Natural killer cell (primary cell): ENCODE measurements at regions not wholly inside any gene's neighbourhood (a gene's known extent, or its start where the extent isn't known, plus 50 kb on each side); places are given as distances from the start of the nearest gene placed in this dataset.
"Not testable (repeated sequence)": the region's sequence is repeated elsewhere in the genome, so short reads cannot be mapped to it uniquely, and the experiment has no call there.

Experiments used
- ATAC-seq, 3 donors: fragments of 150-1000 bp in 2 of 3; fragments of 200-7000 bp in 1 of 3; cut with Tn5 transposase; 1 replicate in 1 of 3; 2 replicates in 2 of 3; pipeline ENCODE4 v1.10.0; 2021; ENCODE audit warnings: mild to moderate bottlenecking in 2 of 3, moderate library complexity in 2 of 3
- DNase-seq, 2 donors: peaks; one replicate each; pipeline versions ENCODE4 v3.0.0 to v3.0.0-alpha.2; 2013 to 2021; ENCODE audit warnings: mixed read lengths in 1 of 2
- H3K27ac ChIP-seq: one replicate; pipeline ENCODE4 v1.5.1; 2013; ENCODE audit warnings: mild to moderate bottlenecking, low read length
- H3K27me3 ChIP-seq: one replicate; pipeline ENCODE4 v1.6.1; 2013; ENCODE audit warnings: low read length; ENCODE audit not compliant: control insufficient read depth, insufficient read depth
- H3K36me3 ChIP-seq: one replicate; pipeline ENCODE4 v1.6.1; 2013; ENCODE audit warnings: low read length; ENCODE audit not compliant: control insufficient read depth, insufficient read depth
- H3K4me1 ChIP-seq: one replicate; pipeline ENCODE4 v1.6.1; 2013; ENCODE audit warnings: low read length; ENCODE audit not compliant: control insufficient read depth, insufficient read depth
- H3K4me3 ChIP-seq: one replicate; pipeline ENCODE4 v1.5.1; 2013; ENCODE audit warnings: low read length
- H3K9me3 ChIP-seq: one replicate; pipeline ENCODE4 v1.6.1; 2013; ENCODE audit warnings: low read length; ENCODE audit not compliant: control insufficient read depth, insufficient read depth
- H3K27ac Mint-ChIP-seq, 2 donors: one replicate each; pipeline ENCODE4 v1.8.0; 2022; ENCODE audit warnings: mild to moderate bottlenecking in 2 of 2, mixed read lengths in 2 of 2, moderate library complexity in 1 of 2
- H3K27me3 Mint-ChIP-seq, 2 donors: one replicate each; pipeline ENCODE4 v1.8.0; 2022; ENCODE audit warnings: low read depth in 2 of 2, mixed read lengths in 2 of 2
- H3K36me3 Mint-ChIP-seq: one replicate; pipeline ENCODE4 v1.8.0; 2022; ENCODE audit warnings: mixed read lengths
- H3K4me1 Mint-ChIP-seq, 2 donors: one replicate each; pipeline ENCODE4 v1.8.0; 2022; ENCODE audit warnings: mixed read lengths in 2 of 2
- H3K4me3 Mint-ChIP-seq: one replicate; pipeline ENCODE4 v1.8.0; 2022; ENCODE audit warnings: mild to moderate bottlenecking, moderate library complexity, mixed read lengths
- H3K9me3 Mint-ChIP-seq, 2 donors: one replicate each; pipeline ENCODE4 v1.8.0; 2022; ENCODE audit warnings: mixed read lengths in 2 of 2
- WGBS: methylation state at CpG from one replicate; pipeline ENCODE4 v1.1.7; 2013; ENCODE audit warnings: missing lambda C conversion rate; ENCODE audit not compliant: insufficient coverage; 5-methylcytosine and 5-hydroxymethylcytosine counted together
- intact Hi-C: fragments of 100-400 bp; cut with micrococcal nuclease; formaldehyde crosslinking; loops from one replicate; pipeline ENCODE4 v1.14.2; 2022
- TF ChIP-seq, protein P1 (sequence below): fragments of 200-600 bp; IDR thresholded peaks from one replicate; pipeline ENCODE4 v1.8.0; 2022; ENCODE audit warnings: antibody characterized with exemption

DNA sequence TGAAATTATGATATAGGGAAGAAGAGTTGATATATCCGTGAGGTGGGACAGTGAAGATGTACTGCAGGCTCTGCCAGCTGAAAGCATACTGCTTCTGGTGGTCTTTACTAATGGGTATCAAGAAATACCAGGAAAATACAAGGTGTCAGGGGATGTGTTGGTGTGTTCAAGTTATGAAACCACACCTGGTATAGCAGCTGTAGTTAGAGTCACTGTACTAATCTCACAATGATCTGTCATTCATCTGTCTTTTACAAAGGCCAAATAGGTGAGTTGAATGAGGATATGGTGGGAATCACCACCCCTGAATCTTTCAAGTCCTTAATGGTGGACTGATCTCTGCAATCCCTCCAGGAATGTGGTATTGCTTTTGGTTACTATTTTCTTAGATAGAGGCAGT lies 152.7 kb downstream of the NFKBIZ start:
- Histone ChIP-seq H3K27me3 (no peaks in the 10 kb centered on the region), H3K27ac (no peak overlapping the region), H3K9me3 (no peaks in the 10 kb centered on the region), H3K4me3 (no peak overlapping the region), H3K4me1 (no peaks in the 10 kb centered on the region), H3K36me3 (no peaks in the 10 kb centered on the region)
- Mint-ChIP-seq H3K27me3 (peaks cover 0 to under 1% of the 10 kb centered on the region in 2 donors), H3K27ac (no peak overlapping the region), H3K9me3 (no peaks in the 10 kb centered on the region), H3K36me3 (no peaks in the 10 kb centered on the region), H3K4me1 (no peaks in the 10 kb centered on the region), H3K4me3 (no peak overlapping the region)
- WGBS = 96% methylated on average over 1 of the region's 1 CpG
- DNase-seq (no peak), ATAC-seq (no peak)
- intact Hi-C loops = no loop called here
- TF ChIP-seq, protein P1, sequence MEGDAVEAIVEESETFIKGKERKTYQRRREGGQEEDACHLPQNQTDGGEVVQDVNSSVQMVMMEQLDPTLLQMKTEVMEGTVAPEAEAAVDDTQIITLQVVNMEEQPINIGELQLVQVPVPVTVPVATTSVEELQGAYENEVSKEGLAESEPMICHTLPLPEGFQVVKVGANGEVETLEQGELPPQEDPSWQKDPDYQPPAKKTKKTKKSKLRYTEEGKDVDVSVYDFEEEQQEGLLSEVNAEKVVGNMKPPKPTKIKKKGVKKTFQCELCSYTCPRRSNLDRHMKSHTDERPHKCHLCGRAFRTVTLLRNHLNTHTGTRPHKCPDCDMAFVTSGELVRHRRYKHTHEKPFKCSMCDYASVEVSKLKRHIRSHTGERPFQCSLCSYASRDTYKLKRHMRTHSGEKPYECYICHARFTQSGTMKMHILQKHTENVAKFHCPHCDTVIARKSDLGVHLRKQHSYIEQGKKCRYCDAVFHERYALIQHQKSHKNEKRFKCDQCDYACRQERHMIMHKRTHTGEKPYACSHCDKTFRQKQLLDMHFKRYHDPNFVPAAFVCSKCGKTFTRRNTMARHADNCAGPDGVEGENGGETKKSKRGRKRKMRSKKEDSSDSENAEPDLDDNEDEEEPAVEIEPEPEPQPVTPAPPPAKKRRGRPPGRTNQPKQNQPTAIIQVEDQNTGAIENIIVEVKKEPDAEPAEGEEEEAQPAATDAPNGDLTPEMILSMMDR = no peak

DNA sequence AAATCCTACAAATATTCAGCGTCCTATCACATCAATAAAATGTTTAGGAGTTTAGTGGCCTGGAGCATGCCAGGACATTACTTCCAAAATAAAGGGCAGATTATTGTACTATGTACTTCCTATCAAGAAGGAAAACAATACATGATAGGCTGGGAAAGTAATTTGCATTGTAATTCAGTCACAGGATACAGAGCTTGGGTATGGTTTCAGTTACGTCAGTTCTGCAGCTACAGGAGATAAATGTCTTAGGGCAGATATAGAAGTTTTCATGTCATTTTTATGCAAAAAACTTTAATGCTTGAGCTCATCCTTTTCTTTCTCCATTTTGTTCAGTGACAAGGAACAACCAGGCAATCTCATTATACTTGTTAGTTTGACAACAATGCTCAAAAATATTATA lies 155.2 kb downstream of the NFKBIZ start:
- H3K4me3 Mint-ChIP-seq = no peak overlapping the region
- no peak overlapping the region for H3K27ac Mint-ChIP-seq
- Histone ChIP-seq H3K9me3 (no peaks in the 10 kb centered on the region), H3K27me3 (no peaks in the 10 kb centered on the region), H3K27ac (no peak overlapping the region), H3K36me3 (no peaks in the 10 kb centered on the region), H3K4me3 (no peak overlapping the region), H3K4me1 (no peaks in the 10 kb centered on the region)
- no peak for DNase-seq
- no peaks in the 10 kb centered on the region for H3K9me3 Mint-ChIP-seq
- H3K4me1 Mint-ChIP-seq = no peaks in the 10 kb centered on the region
- TF ChIP-seq, protein P1 = no peak
- no peaks in the 10 kb centered on the region for H3K36me3 Mint-ChIP-seq
- WGBS = 100% methylated on average over 1 of the region's 2 CpGs
- peaks cover 0 to 3% of the 10 kb centered on the region in 2 donors for H3K27me3 Mint-ChIP-seq
- intact Hi-C loops = no loop called here
- no peak for ATAC-seq

DNA sequence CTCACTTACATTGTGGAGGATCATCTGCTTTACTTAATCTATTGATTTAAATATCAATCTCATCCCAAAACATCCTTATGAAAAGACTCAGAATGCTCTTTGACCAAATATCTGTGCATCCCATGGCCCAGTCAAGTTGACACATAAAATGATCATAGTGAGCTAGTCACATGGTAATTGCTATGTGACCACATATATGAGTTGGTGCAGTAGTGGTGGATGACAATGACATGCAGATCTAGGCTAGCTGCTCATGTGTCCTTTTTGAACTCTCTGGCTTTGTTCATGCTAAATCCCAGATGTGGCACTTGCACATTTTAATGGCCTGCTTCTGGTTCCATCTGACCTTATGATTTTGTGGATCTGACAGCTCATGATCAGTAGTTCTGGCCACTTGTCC lies 156.2 kb downstream of the NFKBIZ start:
- no peak overlapping the region for H3K27ac Mint-ChIP-seq
- DNase-seq (no peak), ATAC-seq (no peak)
- TF ChIP-seq, protein P1 = no peak
- no peak overlapping the region for H3K4me3 Mint-ChIP-seq
- Histone ChIP-seq H3K4me3 (no peak overlapping the region), H3K4me1 (no peaks in the 10 kb centered on the region), H3K9me3 (no peaks in the 10 kb centered on the region), H3K36me3 (no peaks in the 10 kb centered on the region), H3K27me3 (no peaks in the 10 kb centered on the region), H3K27ac (no peak overlapping the region)
- peaks cover 0 to 3% of the 10 kb centered on the region in 2 donors for H3K27me3 Mint-ChIP-seq
- no peaks in the 10 kb centered on the region for H3K4me1 Mint-ChIP-seq
- no peaks in the 10 kb centered on the region for H3K36me3 Mint-ChIP-seq
- intact Hi-C loops = no loop called here
- H3K9me3 Mint-ChIP-seq = no peaks in the 10 kb centered on the region

DNA sequence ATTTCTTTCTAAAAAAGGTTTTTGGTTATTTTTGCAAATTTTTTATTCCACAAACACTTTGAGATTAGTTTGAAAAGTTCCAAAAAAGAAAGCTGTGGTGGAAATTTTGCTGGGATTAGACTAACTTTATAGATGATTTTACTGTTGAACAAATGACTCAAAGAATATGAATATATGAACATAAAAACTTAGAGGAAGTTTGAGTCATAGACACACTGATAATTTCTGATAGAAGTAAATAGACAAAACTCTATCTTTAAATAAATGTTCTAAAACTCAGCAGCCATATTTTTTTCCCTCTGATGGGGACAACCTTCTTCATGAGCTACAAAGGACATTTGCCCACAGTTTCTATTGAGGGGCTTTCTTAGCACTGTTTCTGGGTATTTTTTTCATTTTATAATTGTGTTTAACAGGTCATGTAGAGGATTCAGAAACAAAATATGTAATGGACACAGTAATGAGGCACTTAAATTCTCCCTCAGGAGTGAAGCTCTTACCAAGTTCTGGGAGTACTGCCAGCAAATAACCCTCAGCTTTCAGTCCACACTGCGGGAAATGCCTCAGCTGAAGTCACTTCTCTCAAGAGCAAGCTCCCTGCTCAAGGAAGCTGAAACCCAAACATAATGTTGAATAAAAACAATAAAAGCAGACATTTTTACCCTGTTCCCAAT lies 157.6 kb downstream of the NFKBIZ start:
- Mint-ChIP-seq H3K4me1 (no peaks in the 10 kb centered on the region), H3K27ac (no peak overlapping the region), H3K36me3 (no peaks in the 10 kb centered on the region), H3K4me3 (no peak overlapping the region), H3K27me3 (peaks cover 0 to 3% of the 10 kb centered on the region in 2 donors), H3K9me3 (no peaks in the 10 kb centered on the region)
- no peaks in the 10 kb centered on the region for H3K4me1 ChIP-seq
- H3K27me3 ChIP-seq = no peaks in the 10 kb centered on the region
- WGBS = 80% methylated on average over 1 of the region's 1 CpG
- H3K4me3 ChIP-seq = no peak overlapping the region
- DNase-seq (no peak), ATAC-seq (no peak)
- no peaks in the 10 kb centered on the region for H3K36me3 ChIP-seq
- H3K27ac ChIP-seq = no peak overlapping the region
- H3K9me3 ChIP-seq = no peaks in the 10 kb centered on the region
- TF ChIP-seq, protein P1 = no peak
- intact Hi-C loops = no loop called here

DNA sequence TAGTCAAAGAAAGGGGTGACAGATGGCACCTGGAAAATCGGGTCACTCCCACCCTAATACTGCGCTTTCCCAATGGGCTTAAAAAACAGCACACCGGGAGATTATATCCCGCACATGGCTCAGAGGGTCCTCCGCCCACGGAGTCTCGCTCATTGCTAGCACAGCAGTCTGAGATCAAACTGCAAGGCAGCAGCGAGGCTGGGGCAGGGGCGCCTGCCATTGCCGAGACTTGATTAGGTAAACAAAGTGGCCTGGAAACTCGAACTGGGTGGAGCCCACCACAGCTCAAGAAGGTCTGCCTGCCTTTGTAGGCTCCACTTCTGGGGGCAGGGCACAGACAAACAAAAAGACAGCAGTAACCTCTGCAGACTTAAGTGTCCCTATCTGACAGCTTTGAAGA lies 159.1 kb downstream of the NFKBIZ start:
- H3K9me3 Mint-ChIP-seq, intact Hi-C loops, H3K4me3 ChIP-seq, H3K27ac Mint-ChIP-seq, H3K36me3 ChIP-seq, H3K36me3 Mint-ChIP-seq, H3K4me1 ChIP-seq, H3K27ac ChIP-seq, H3K27me3 Mint-ChIP-seq, DNase-seq, H3K27me3 ChIP-seq, H3K4me1 Mint-ChIP-seq, H3K4me3 Mint-ChIP-seq, ATAC-seq, H3K9me3 ChIP-seq: not testable (repeated sequence)
- WGBS = 93% methylated on average over 11 of the region's 11 CpGs
